Prostate gland (tissue), 2 donors: ENCODE measurements at regions not wholly inside any gene's neighbourhood (a gene's known extent, or its start where the extent isn't known, plus 50 kb on each side); places are given as distances from the start of the nearest gene placed in this dataset.

Experiments
- CTCF ChIP-seq, 4 experiments: fragments of 200-600 bp in 2 of 4; fragments of 450-650 bp in 2 of 4; sonication (generic) in 2 of 4; IDR thresholded peaks; 1 replicate in 3 of 4; 2 replicates in 1 of 4; pipeline ENCODE4 v1.5.1; 2016 to 2019; ENCODE audit warnings: antibody characterized with exemption in 4 of 4, mild to moderate bottlenecking in 2 of 4, moderate library complexity in 2 of 4
- POLR2A ChIP-seq: fragments of 450-650 bp; IDR thresholded peaks from one replicate; pipeline ENCODE4 v1.6.1; 2016; ENCODE audit warnings: antibody characterized with exemption, mild to moderate bottlenecking

DNA sequence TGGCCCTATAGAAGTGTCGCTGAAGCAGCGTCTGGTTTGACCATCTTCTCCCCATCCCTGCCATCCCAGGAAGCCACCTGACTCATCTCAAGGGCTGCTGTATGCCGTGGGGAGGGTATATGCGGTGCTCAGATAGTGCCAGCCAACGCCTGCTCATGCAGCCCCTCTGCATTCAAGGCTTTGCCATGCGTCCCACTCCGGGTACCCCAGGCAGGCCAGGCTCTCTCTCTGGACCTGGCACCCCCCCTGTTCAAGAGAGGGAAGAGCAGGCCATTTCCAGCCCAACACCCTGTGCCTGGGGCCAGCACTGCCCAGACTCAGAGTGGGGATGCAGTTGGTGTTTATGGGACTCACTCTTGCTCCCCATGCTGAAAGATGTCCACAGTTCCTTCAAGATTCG, 130.0 kb downstream of the GLI2 start:
- TF ChIP-seq CTCF (IDR thresholded peaks at IDR 0.05) (no peak), POLR2A (no peak)
